K562 (cell line): ENCODE measurements at regions not wholly inside any gene's neighbourhood (a gene's known extent, or its start where the extent isn't known, plus 50 kb on each side); places are given as distances from the start of the nearest gene placed in this dataset.

Experiments used
- CTCF ChIP-seq, 3 experiments: IDR thresholded peaks in 2 of 3; conservative IDR thresholded peaks in 1 of 3; 2 replicates each; pipeline ENCODE4 v1.5.1; 2011 to 2012; ENCODE audit warnings: low read length in 3 of 3, mild to moderate bottlenecking in 3 of 3, control low read depth in 2 of 3, improper control_type of control experiment in 1 of 3, inconsistent platforms in 1 of 3, low read depth in 1 of 3, mixed read lengths in 1 of 3, moderate library complexity in 1 of 3; ENCODE audit not compliant: insufficient read depth in 2 of 3
- EGR1 ChIP-seq: fragments of 450-650 bp; conservative IDR thresholded peaks from 2 replicates; pipeline ENCODE4 v1.6.1; 2017; ENCODE audit warnings: mild to moderate bottlenecking
- EP300 ChIP-seq: IDR thresholded peaks from 2 replicates; pipeline ENCODE4 v1.6.1; 2012; ENCODE audit warnings: low read length, improper control_type of control experiment
- KDM2B ChIP-seq: fragments of 250-450 bp; sonication (Bioruptor Pico); IDR thresholded peaks from 2 replicates; pipeline ENCODE4 v1.8.0; 2021; ENCODE audit warnings: mild to moderate bottlenecking, moderate library complexity
- POLR2A ChIP-seq: fragments of 450-650 bp; conservative IDR thresholded peaks from 2 replicates; pipeline ENCODE4 v1.6.1; 2016
- PTRF ChIP-seq: fragments of 450-650 bp; IDR thresholded peaks from 2 replicates; pipeline ENCODE4 v1.6.1; 2016; ENCODE audit warnings: mild to moderate bottlenecking, missing genetic modification characterization, missing compliant biosample characterization
- REST ChIP-seq, 2 experiments: fragments of 450-650 bp; formaldehyde crosslinking in 1 of 2; IDR thresholded peaks; 2 replicates each; pipeline versions ENCODE4 v1.4.0 to v1.6.1; 2014 to 2020; ENCODE audit warnings: mild to moderate bottlenecking in 2 of 2, borderline replicate concordance in 1 of 2, low read depth in 1 of 2
- ZNF398 ChIP-seq: fragments of 250-450 bp; sonication (Bioruptor Pico); IDR thresholded peaks from 2 replicates; pipeline ENCODE4 v1.8.0; 2021; ENCODE audit warnings: moderate library complexity, mild to moderate bottlenecking, inconsistent platforms

- TF ChIP-seq CTCF (IDR thresholded peaks at IDR 0.05 in 2 of 3, conservative IDR thresholded peaks at IDR 0.05 in 1 of 3; ENCODE audit: insufficient read depth in 2 of 3, low read depth in 1 of 3, low read length in 3 of 3) (no peak), REST (IDR thresholded peaks at IDR 0.05; ENCODE audit: borderline replicate concordance) (no peak), REST (CRISPR knock-in tag; IDR thresholded peaks at IDR 0.05; ENCODE audit: low read depth) (no peak), EGR1 (no peak), KDM2B (CRISPR knock-in tag) (no peak), PTRF (tag) (no peak), EP300 (no peak), ZNF398 (CRISPR knock-in tag) (no peak), POLR2A (no peak)
These were observed 335.9 kb upstream of the KCNMB2 start for GRCh38 chr3:178200316-178200715.
